ENCODE measurements at regions not wholly inside any gene's neighbourhood (a gene's known extent, or its start where the extent isn't known, plus 50 kb on each side); places are given as distances from the start of the nearest gene placed in this dataset.
"Not testable (repeated sequence)": the region's sequence is repeated elsewhere in the genome, so short reads cannot be mapped to it uniquely, and the experiment has no call there.

GRCh38 chr10:109633846-109634245 is 289.5 kb downstream of the XPNPEP1 start:
- peak; percentile 2 for DNase-seq

- DNase-seq, result not testable (repeated sequence)
Observed at GRCh38 chr10:109633017-109633416, 290.3 kb downstream of the XPNPEP1 start.

- DNase-seq, result no peak
Observed at GRCh38 chr10:109624939-109625338, 298.4 kb downstream of the XPNPEP1 start.

GRCh38 chr10:109622566-109622965 is 300.7 kb downstream of the XPNPEP1 start:
- DNase-seq, result no peak

- no peak for DNase-seq
Observed at GRCh38 chr10:109620396-109620795, 302.9 kb downstream of the XPNPEP1 start.

GRCh38 chr10:109619914-109620313 is 303.4 kb downstream of the XPNPEP1 start:
- DNase-seq, result no peak

- no peak for DNase-seq
Observed at GRCh38 chr10:109618748-109619147, 304.6 kb downstream of the XPNPEP1 start.

GRCh38 chr10:109618301-109618700 is 305.0 kb downstream of the XPNPEP1 start:
- DNase-seq, result no peak

- no peak for DNase-seq
Observed at GRCh38 chr10:109616359-109616980, 306.8 kb downstream of the XPNPEP1 start.

- DNase-seq, result not testable (repeated sequence)
Observed at GRCh38 chr10:109595356-109595755, 328.0 kb downstream of the XPNPEP1 start.

- DNase-seq, result no peak
Observed at GRCh38 chr10:109593682-109594081, 329.6 kb downstream of the XPNPEP1 start.

GRCh38 chr10:109592391-109592790 is 330.9 kb downstream of the XPNPEP1 start:
- DNase-seq, result no peak

- DNase-seq, result no peak
Observed at GRCh38 chr10:109591601-109592000, 331.7 kb downstream of the XPNPEP1 start.

GRCh38 chr10:109588259-109588658 is 335.1 kb downstream of the XPNPEP1 start:
- DNase-seq, result no peak

- DNase-seq, result no peak
Observed at GRCh38 chr10:109587366-109587765, 335.9 kb downstream of the XPNPEP1 start.

GRCh38 chr10:109556399-109556798 is 366.9 kb downstream of the XPNPEP1 start:
- no peak for DNase-seq

- DNase-seq, result not testable (repeated sequence)
Observed at GRCh38 chr10:109542050-109542603, 381.2 kb downstream of the XPNPEP1 start.

- DNase-seq, result no peak
Observed at GRCh38 chr10:109534193-109534592, 389.1 kb downstream of the XPNPEP1 start.

GRCh38 chr10:109529258-109529657 is 394.1 kb downstream of the XPNPEP1 start:
- DNase-seq, result no peak

- no peak for DNase-seq
Observed at GRCh38 chr10:109517748-109518147, 405.6 kb downstream of the XPNPEP1 start.

GRCh38 chr10:109504401-109504800 is 418.9 kb downstream of the XPNPEP1 start:
- DNase-seq, result no peak

GRCh38 chr10:109487691-109488090 is 435.6 kb downstream of the XPNPEP1 start:
- DNase-seq, result no peak

GRCh38 chr10:109480836-109481235 is 442.5 kb downstream of the XPNPEP1 start:
- DNase-seq, result no peak

- no peak for DNase-seq
Observed at GRCh38 chr10:109475711-109476421, 447.4 kb downstream of the XPNPEP1 start.

Measured in hematopoietic multipotent progenitor cell treated with erythropoietin and hydrocortisone succinate and interleukin-3 and kit ligand, for 6 days (in vitro differentiated cells).